Sigmoid colon (tissue), 6 donors: ENCODE measurements at regions not wholly inside any gene's neighbourhood (a gene's known extent, or its start where the extent isn't known, plus 50 kb on each side); places are given as distances from the start of the nearest gene placed in this dataset.
A peak's percentile ranks its signal among the peaks of the same experiment; 100 is the strongest.

Source experiments
- DNase-seq: peaks from one replicate; pipeline ENCODE4 v3.0.0-alpha.2; 2019
- H3K27ac ChIP-seq, 4 donors: fragments of 200-600 bp; sonication (generic); one replicate each; pipeline ENCODE4 v1.5.1; 2016 to 2019; ENCODE audit warnings: mild to moderate bottlenecking in 1 of 4
- H3K27me3 ChIP-seq, 3 donors: fragments of 200-600 bp; sonication (generic); one replicate each; pipeline ENCODE4 v1.5.1; 2019; ENCODE audit warnings: mild to moderate bottlenecking in 1 of 3
- H3K36me3 ChIP-seq, 4 donors: fragments of 200-600 bp; sonication (generic); one replicate each; pipeline ENCODE4 v1.5.1; 2016 to 2019
- H3K4me1 ChIP-seq, 4 donors: fragments of 200-600 bp; sonication (generic); one replicate each; pipeline ENCODE4 v1.5.1; 2017 to 2019
- H3K4me3 ChIP-seq, 4 donors: fragments of 200-600 bp; sonication (generic); one replicate each; pipeline ENCODE4 v1.5.1; 2017 to 2019; ENCODE audit warnings: mild to moderate bottlenecking in 2 of 4, moderate library complexity in 1 of 4
- H3K9me3 ChIP-seq, 4 donors: fragments of 200-600 bp in 3 of 4; sonication (generic) in 3 of 4; one replicate each; pipeline versions ENCODE4 v1.5.1 to v1.6.1; 2013 to 2019
- EP300 ChIP-seq, 4 donors: sonication (generic); formaldehyde crosslinking; IDR thresholded peaks; one replicate each; pipeline ENCODE4 v1.6.1; 2017; ENCODE audit warnings: antibody characterized with exemption in 4 of 4
- POLR2A ChIP-seq, 2 donors: fragments of 450-650 bp; IDR thresholded peaks; one replicate each; pipeline ENCODE4 v1.6.1; 2016; ENCODE audit warnings: antibody characterized with exemption in 2 of 2, mild to moderate bottlenecking in 2 of 2, moderate library complexity in 2 of 2
- POLR2AphosphoS5 ChIP-seq, 4 donors: sonication (generic); formaldehyde crosslinking; IDR thresholded peaks; one replicate each; pipeline ENCODE4 v1.6.1; 2017; ENCODE audit warnings: antibody characterized with exemption in 4 of 4
- WGBS, 2 donors: extraction: QIAGEN DNeasy Blood & Tissue Kit; methylation state at CpG; one replicate each; pipeline ENCODE4 v1.1.7; 2013; 5-methylcytosine and 5-hydroxymethylcytosine counted together
- intact Hi-C: fragments of 100-400 bp; cut with DNase I; formaldehyde crosslinking; loops from one replicate; pipeline ENCODE4 v1.15.1; 2023
- TF ChIP-seq, protein P1 (sequence below), 4 experiments: fragments of 450-650 bp in 3 of 4; fragments of 200-600 bp in 1 of 4; IDR thresholded peaks; one replicate each; pipeline ENCODE4 v1.5.1; 2016 to 2019; ENCODE audit warnings: antibody characterized with exemption in 4 of 4, mild to moderate bottlenecking in 3 of 4, moderate library complexity in 2 of 4
- donor health status: healthy with polysubstance abuse.
- donor health status: healthy.

DNA sequence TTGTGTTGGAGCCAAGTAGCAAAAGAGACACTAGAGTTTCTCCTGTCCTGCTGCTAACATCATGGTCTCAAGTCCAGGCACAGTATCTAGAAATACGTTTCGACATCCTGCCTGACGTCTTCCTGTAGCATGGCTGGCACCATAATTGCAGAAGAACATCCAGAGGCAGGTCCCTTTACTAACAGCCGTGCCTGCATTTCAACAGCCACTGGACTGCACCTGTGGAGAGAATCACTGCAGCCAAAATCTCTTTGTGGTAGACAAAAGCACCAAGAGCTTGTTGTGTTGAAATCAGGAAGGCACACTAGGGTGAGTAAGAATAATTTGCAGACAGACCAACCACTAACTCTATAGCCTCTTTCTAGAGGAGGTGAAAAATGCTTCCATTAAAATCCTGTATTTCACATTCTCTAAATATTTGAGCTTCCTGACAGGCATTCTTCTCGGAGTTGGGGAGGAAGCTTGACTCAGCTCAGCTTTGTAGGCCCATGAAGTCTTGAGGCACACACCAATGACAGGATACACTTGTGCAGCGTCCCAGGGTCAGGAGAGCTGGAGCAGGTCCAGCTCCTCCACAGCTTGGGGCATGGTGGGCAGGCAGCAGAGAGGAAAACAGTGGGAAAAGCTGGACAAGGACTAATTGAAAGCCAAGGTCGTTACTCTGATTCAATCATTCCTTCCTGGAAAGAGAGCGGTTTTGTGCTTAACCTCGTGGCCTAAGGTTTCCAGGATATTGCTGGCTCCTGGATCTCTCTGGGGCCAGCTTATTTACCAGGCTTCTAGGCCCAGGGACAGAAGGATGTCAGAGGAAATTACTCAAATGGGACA lies 244.9 kb downstream of the FAM43A start:
- DNase-seq: no peak
- WGBS, 2 donors: 78 to 82% methylated on average over 9 of the region's 9 CpGs
- peak overlapping the region in 2 of 4 donors; percentile 36 to 63 for H3K27ac ChIP-seq
- peaks cover 0 to 13% (median 5%) of the 10 kb centered on the region in 4 donors for H3K4me1 ChIP-seq
- no peak for TF ChIP-seq POLR2A (IDR thresholded peaks at IDR 0.05)
- TF ChIP-seq, protein P1, sequence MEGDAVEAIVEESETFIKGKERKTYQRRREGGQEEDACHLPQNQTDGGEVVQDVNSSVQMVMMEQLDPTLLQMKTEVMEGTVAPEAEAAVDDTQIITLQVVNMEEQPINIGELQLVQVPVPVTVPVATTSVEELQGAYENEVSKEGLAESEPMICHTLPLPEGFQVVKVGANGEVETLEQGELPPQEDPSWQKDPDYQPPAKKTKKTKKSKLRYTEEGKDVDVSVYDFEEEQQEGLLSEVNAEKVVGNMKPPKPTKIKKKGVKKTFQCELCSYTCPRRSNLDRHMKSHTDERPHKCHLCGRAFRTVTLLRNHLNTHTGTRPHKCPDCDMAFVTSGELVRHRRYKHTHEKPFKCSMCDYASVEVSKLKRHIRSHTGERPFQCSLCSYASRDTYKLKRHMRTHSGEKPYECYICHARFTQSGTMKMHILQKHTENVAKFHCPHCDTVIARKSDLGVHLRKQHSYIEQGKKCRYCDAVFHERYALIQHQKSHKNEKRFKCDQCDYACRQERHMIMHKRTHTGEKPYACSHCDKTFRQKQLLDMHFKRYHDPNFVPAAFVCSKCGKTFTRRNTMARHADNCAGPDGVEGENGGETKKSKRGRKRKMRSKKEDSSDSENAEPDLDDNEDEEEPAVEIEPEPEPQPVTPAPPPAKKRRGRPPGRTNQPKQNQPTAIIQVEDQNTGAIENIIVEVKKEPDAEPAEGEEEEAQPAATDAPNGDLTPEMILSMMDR (IDR thresholded peaks at IDR 0.05): no peak
- TF ChIP-seq EP300 (IDR thresholded peaks at IDR 0.05): peak in 1 of 4 donors; percentile 36
- TF ChIP-seq POLR2AphosphoS5 (IDR thresholded peaks at IDR 0.05): peak in 3 of 4 donors; percentile 33 to 64 (median 41)
- no peak overlapping the region for H3K4me3 ChIP-seq
- no peaks in the 10 kb centered on the region for H3K27me3 ChIP-seq
- intact Hi-C loops: no loop called here
- H3K36me3 ChIP-seq: no peaks in the 10 kb centered on the region
- peaks cover 0 to 7% (median 0%) of the 10 kb centered on the region in 4 donors for H3K9me3 ChIP-seq

DNA sequence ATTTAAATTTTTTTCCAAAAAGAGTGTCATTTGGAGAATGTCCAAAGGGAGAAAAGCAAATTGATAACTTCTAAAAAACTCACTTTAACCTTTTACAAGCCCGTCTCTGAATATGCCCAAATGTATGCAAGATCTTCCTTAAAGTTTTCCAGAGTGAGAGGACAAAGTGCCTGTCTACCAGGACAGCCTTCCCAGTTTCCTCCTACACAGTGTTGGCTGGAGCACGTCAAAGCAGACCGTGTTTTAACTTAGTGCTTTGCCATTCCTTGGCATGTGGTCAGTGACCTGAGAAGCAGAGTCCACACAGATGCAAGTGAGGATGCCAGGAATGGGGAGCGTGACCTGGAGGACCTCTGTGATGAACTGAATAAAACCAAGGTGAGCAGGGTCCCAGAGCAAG lies 245.7 kb downstream of the FAM43A start:
- Histone ChIP-seq H3K4me1 (peaks cover 0 to 13% (median 5%) of the 10 kb centered on the region in 4 donors), H3K27me3 (no peaks in the 10 kb centered on the region), H3K27ac (peak overlapping the region in 3 of 4 donors; percentile 20 to 63 (median 36)), H3K36me3 (no peaks in the 10 kb centered on the region), H3K9me3 (peaks cover 0 to 7% (median 0%) of the 10 kb centered on the region in 4 donors), H3K4me3 (no peak overlapping the region)
- DNase-seq: no peak
- TF ChIP-seq, protein P1 (IDR thresholded peaks at IDR 0.05): no peak
- TF ChIP-seq POLR2A (IDR thresholded peaks at IDR 0.05) (no peak), EP300 (IDR thresholded peaks at IDR 0.05) (no peak), POLR2AphosphoS5 (IDR thresholded peaks at IDR 0.05) (no peak)
- intact Hi-C loops: no loop called here
- 82 to 90% methylated on average over 4 of the region's 4 CpGs for WGBS, 2 donors

DNA sequence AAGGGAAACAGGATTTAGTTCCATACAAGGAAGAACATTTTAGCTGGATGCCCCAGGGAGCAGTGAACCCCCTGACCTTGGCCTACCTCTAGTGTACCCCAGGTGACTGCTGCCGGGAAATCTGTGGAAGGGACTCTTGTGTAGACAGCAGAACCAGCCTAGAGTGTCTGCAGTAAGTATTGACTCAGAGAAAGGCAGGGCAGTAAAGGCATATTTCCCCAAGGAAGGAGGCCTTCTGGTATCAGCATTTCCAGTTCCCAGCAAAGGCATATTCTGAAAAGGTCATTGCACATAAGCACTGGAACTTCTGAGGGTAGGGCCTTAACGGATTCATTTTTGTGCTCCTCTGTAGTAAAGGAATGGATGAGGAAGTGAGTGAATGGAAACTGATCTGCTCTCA lies 246.2 kb downstream of the FAM43A start:
- H3K27me3 ChIP-seq: no peaks in the 10 kb centered on the region
- peaks cover 0 to 7% (median 0%) of the 10 kb centered on the region in 4 donors for H3K9me3 ChIP-seq
- H3K4me1 ChIP-seq: peaks cover 0 to 13% (median 5%) of the 10 kb centered on the region in 4 donors
- no peaks in the 10 kb centered on the region for H3K36me3 ChIP-seq
- TF ChIP-seq POLR2AphosphoS5 (IDR thresholded peaks at IDR 0.05) (no peak), EP300 (IDR thresholded peaks at IDR 0.05) (no peak), POLR2A (IDR thresholded peaks at IDR 0.05) (no peak)
- TF ChIP-seq, protein P1 (IDR thresholded peaks at IDR 0.05): no peak
- intact Hi-C loops: no loop called here
- peak overlapping the region in 3 of 4 donors; percentile 20 to 63 (median 36) for H3K27ac ChIP-seq
- DNase-seq: no peak
- no peak overlapping the region for H3K4me3 ChIP-seq
- WGBS, 2 donors: 91 to 96% methylated on average over 2 of the region's 2 CpGs

DNA sequence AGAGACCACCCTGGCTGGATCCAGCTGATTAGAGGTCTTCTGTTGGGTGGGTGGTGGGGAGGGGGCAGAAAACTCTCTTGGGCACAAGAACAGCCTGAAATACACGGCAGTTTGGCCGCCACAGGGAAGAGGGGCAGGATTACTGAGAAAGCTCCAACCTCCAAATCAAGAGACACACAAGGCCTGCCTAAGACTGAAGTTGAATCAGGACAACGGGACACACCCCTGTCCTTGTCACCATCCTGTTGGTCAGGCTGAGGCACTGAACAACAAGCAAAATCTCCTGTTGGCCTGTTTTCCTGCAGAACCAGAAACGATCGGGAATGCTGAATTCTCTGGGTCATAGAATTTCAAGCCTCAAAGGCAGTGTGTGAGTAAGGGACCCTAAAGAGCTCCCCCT lies 247.8 kb downstream of the FAM43A start:
- intact Hi-C loops: no loop called here
- TF ChIP-seq POLR2AphosphoS5 (IDR thresholded peaks at IDR 0.05): no peak
- TF ChIP-seq EP300 (IDR thresholded peaks at IDR 0.05): no peak
- TF ChIP-seq, protein P1 (IDR thresholded peaks at IDR 0.05): no peak
- no peak for TF ChIP-seq POLR2A (IDR thresholded peaks at IDR 0.05)
- Histone ChIP-seq H3K27me3 (no peaks in the 10 kb centered on the region), H3K4me1 (peaks cover 0 to 15% (median 7%) of the 10 kb centered on the region in 4 donors), H3K4me3 (no peak overlapping the region), H3K36me3 (no peaks in the 10 kb centered on the region), H3K9me3 (peaks cover 0 to 7% (median 0%) of the 10 kb centered on the region in 4 donors), H3K27ac (no peak overlapping the region)
- WGBS, 2 donors: 91 to 94% methylated on average over 5 of the region's 5 CpGs
- DNase-seq: no peak
